ENCODE measurements at regions not wholly inside any gene's neighbourhood (a gene's known extent, or its start where the extent isn't known, plus 50 kb on each side); places are given as distances from the start of the nearest gene placed in this dataset.

DNA sequence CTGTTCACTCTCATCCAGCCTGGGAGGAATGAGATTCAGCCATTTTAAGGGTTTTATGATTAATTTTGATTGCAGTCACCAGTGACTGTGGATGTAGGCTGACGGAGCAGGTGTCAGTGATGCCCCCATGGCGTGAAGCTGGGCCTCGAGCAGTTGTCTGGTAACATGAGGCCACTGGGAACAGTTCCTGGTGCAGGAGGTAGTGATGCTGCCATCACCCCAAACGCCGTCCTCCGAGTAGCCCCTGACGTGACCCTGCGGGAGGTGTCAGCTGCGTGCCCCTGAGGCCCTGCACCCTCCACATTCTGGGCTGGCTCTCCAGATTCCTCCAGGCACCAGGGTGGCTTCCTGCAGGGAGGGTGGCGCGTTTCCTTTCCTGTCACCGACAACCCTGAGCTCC lies 277.2 kb downstream of the TEX29 start:
- H3K9me3 ChIP-seq (ENCODE audit: low read length), result no peaks in the 10 kb centered on the region
- H3K36me3 ChIP-seq (ENCODE audit: insufficient read depth, low read length), result no peaks in the 10 kb centered on the region
- no peaks in the 10 kb centered on the region for H3K79me2 ChIP-seq (ENCODE audit: insufficient read depth, low read depth, low read length)
- ChIA-PET CTCF (ENCODE audit: unreplicated experiment) (no interaction called here), POLR2A (no interaction called here)
- H3K9me2 ChIP-seq (ENCODE audit: insufficient read depth, low read length), result no peaks in the 10 kb centered on the region
- H3K27ac ChIP-seq (ENCODE audit: low read depth, low read length, poor library complexity, severe bottlenecking), result no peak overlapping the region
- H2AFZ ChIP-seq (ENCODE audit: low read length), result no peak overlapping the region
- intact Hi-C loops (cut with micrococcal nuclease; ENCODE audit: unreplicated experiment), result no loop called here
- no peaks in the 10 kb centered on the region for H4K20me1 ChIP-seq (ENCODE audit: insufficient read depth, low read length)
- no peak for DNase-seq (ENCODE audit: low spot score)
- H3K4me3 ChIP-seq (ENCODE audit: low read depth, low read length, poor library complexity, severe bottlenecking), result no peak overlapping the region
- no TSS peak for BruUV-seq (replicated peaks)
- H3K4me2 ChIP-seq (ENCODE audit: low read length), result no peak overlapping the region
- no peak for TF ChIP-seq EZH2phosphoT487 (IDR thresholded peaks at IDR 0.05; ENCODE audit: borderline replicate concordance, low read depth, low read length)
- no peaks in the 10 kb centered on the region for H3K4me1 ChIP-seq (ENCODE audit: insufficient read depth, low read length, poor library complexity, severe bottlenecking)

DNA sequence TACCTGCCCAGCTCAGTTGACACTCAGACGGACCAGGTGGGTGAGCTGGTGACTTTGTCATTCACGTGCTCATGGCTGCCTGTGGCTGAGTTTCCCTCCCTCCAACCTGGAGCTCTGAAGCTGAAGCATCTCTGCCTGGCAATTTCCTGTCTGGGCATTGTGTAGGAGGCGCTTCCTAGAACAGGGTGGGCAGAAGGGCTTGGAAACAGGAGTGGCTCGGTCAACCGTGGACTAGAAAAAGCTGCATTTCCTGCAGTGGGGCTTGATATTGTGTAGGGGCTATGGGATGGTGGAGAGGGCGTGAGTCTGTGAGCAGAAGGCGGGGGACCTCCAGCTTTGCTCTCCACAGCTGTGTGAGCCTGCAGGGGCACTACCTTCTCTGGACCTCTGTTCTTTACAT lies 278.3 kb downstream of the TEX29 start:
- H3K4me3 ChIP-seq (ENCODE audit: low read depth, low read length, poor library complexity, severe bottlenecking), result no peak overlapping the region
- no peaks in the 10 kb centered on the region for H3K9me2 ChIP-seq (ENCODE audit: insufficient read depth, low read length)
- H3K9me3 ChIP-seq (ENCODE audit: low read length), result no peaks in the 10 kb centered on the region
- POLR2A ChIA-PET, result no interaction called here
- TF ChIP-seq, protein P1, sequence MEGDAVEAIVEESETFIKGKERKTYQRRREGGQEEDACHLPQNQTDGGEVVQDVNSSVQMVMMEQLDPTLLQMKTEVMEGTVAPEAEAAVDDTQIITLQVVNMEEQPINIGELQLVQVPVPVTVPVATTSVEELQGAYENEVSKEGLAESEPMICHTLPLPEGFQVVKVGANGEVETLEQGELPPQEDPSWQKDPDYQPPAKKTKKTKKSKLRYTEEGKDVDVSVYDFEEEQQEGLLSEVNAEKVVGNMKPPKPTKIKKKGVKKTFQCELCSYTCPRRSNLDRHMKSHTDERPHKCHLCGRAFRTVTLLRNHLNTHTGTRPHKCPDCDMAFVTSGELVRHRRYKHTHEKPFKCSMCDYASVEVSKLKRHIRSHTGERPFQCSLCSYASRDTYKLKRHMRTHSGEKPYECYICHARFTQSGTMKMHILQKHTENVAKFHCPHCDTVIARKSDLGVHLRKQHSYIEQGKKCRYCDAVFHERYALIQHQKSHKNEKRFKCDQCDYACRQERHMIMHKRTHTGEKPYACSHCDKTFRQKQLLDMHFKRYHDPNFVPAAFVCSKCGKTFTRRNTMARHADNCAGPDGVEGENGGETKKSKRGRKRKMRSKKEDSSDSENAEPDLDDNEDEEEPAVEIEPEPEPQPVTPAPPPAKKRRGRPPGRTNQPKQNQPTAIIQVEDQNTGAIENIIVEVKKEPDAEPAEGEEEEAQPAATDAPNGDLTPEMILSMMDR (conservative IDR thresholded peaks at IDR 0.05; ENCODE audit: low read length), result no peak
- no peak for TF ChIP-seq EZH2phosphoT487 (IDR thresholded peaks at IDR 0.05; ENCODE audit: borderline replicate concordance, low read depth, low read length)
- no peaks in the 10 kb centered on the region for H3K4me1 ChIP-seq (ENCODE audit: insufficient read depth, low read length, poor library complexity, severe bottlenecking)
- H3K79me2 ChIP-seq (ENCODE audit: insufficient read depth, low read depth, low read length), result no peaks in the 10 kb centered on the region
- intact Hi-C loops (cut with micrococcal nuclease; ENCODE audit: unreplicated experiment), result no loop called here
- H3K36me3 ChIP-seq (ENCODE audit: insufficient read depth, low read length), result no peaks in the 10 kb centered on the region
- no peaks in the 10 kb centered on the region for H4K20me1 ChIP-seq (ENCODE audit: insufficient read depth, low read length)
- no TSS peak for BruUV-seq (replicated peaks)
- CTCF ChIA-PET (ENCODE audit: unreplicated experiment), result no interaction called here
- H3K27ac ChIP-seq (ENCODE audit: low read depth, low read length, poor library complexity, severe bottlenecking), result no peak overlapping the region
- no peak for DNase-seq (ENCODE audit: low spot score)
- no peak overlapping the region for H2AFZ ChIP-seq (ENCODE audit: low read length)
- no peak overlapping the region for H3K4me2 ChIP-seq (ENCODE audit: low read length)

DNA sequence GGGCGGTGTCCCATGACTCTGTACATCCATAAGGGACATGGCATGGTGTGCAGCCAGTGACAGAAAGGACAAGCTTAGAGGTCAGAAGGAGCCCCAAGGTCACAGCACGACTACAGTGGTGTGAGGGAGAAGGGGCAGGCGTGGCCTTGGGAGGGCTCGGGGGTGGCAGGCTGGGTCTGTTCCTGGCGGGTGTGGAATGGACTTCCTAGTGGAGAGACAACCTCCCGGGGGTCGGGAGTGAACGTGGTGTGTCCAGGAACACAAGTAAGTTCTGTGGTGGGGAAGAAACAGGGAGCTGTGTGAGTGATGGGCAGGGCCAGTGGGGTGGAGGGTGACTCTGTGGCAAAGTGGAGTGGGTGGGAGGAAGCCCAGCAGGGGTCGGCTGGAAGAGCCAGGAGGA lies 279.3 kb downstream of the TEX29 start:
- Histone ChIP-seq H3K27ac (ENCODE audit: low read depth, low read length, poor library complexity, severe bottlenecking) (no peak overlapping the region), H3K9me2 (ENCODE audit: insufficient read depth, low read length) (no peaks in the 10 kb centered on the region), H3K4me3 (ENCODE audit: low read depth, low read length, poor library complexity, severe bottlenecking) (no peak overlapping the region), H3K4me1 (ENCODE audit: insufficient read depth, low read length, poor library complexity, severe bottlenecking) (no peaks in the 10 kb centered on the region), H3K4me2 (ENCODE audit: low read length) (no peak overlapping the region), H4K20me1 (ENCODE audit: insufficient read depth, low read length) (no peaks in the 10 kb centered on the region), H3K79me2 (ENCODE audit: insufficient read depth, low read depth, low read length) (no peaks in the 10 kb centered on the region), H2AFZ (ENCODE audit: low read length) (no peak overlapping the region), H3K9me3 (ENCODE audit: low read length) (no peaks in the 10 kb centered on the region), H3K36me3 (ENCODE audit: insufficient read depth, low read length) (no peaks in the 10 kb centered on the region)
- intact Hi-C loops (cut with micrococcal nuclease; ENCODE audit: unreplicated experiment), result no loop called here
- CTCF ChIA-PET (ENCODE audit: unreplicated experiment), result no interaction called here
- TF ChIP-seq, protein P1 (conservative IDR thresholded peaks at IDR 0.05; ENCODE audit: low read length), result no peak
- TF ChIP-seq EZH2phosphoT487 (IDR thresholded peaks at IDR 0.05; ENCODE audit: borderline replicate concordance, low read depth, low read length), result no peak
- BruUV-seq (replicated peaks), result no TSS peak
- no peak for DNase-seq (ENCODE audit: low spot score)
- POLR2A ChIA-PET, result no interaction called here
